Gastrocnemius medialis (tissue), 4 donors: ENCODE measurements at regions not wholly inside any gene's neighbourhood (a gene's known extent, or its start where the extent isn't known, plus 50 kb on each side); places are given as distances from the start of the nearest gene placed in this dataset.

Experiments used
- POLR2A ChIP-seq, 2 donors: fragments of 450-650 bp; IDR thresholded peaks; one replicate each; pipeline ENCODE4 v1.6.1; 2017; ENCODE audit warnings: antibody characterized with exemption in 2 of 2, mild to moderate bottlenecking in 2 of 2, moderate library complexity in 2 of 2
- TF ChIP-seq, protein P1 (sequence below), 5 experiments: fragments of 450-650 bp in 3 of 5; fragments of 200-600 bp in 2 of 5; sonication (generic) in 2 of 5; IDR thresholded peaks in 4 of 5; conservative IDR thresholded peaks in 1 of 5; 1 replicate in 4 of 5; 2 replicates in 1 of 5; pipeline ENCODE4 v1.5.1; 2016 to 2019; ENCODE audit warnings: antibody characterized with exemption in 5 of 5, mild to moderate bottlenecking in 3 of 5, moderate library complexity in 3 of 5

DNA sequence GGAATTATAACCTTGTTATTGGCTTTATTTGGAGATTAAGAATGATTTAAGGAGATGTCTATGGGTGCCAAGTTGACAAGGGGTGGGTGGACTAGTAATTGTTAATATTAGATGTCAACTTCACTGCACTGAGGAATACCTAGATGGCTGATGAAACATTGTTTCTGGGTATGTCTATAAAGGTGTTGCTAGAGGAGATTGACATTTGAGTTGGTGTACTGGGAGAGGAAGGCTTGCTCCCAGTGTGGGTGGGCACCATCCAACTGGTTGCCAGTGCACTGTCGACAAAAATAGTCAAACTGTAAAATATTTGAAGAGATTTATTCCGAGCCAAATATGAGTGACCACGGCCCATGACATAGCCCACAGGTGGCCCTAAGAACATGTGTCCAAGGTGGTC, 378.8 kb downstream of the NDFIP2 start:
- TF ChIP-seq, protein P1, sequence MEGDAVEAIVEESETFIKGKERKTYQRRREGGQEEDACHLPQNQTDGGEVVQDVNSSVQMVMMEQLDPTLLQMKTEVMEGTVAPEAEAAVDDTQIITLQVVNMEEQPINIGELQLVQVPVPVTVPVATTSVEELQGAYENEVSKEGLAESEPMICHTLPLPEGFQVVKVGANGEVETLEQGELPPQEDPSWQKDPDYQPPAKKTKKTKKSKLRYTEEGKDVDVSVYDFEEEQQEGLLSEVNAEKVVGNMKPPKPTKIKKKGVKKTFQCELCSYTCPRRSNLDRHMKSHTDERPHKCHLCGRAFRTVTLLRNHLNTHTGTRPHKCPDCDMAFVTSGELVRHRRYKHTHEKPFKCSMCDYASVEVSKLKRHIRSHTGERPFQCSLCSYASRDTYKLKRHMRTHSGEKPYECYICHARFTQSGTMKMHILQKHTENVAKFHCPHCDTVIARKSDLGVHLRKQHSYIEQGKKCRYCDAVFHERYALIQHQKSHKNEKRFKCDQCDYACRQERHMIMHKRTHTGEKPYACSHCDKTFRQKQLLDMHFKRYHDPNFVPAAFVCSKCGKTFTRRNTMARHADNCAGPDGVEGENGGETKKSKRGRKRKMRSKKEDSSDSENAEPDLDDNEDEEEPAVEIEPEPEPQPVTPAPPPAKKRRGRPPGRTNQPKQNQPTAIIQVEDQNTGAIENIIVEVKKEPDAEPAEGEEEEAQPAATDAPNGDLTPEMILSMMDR (IDR thresholded peaks at IDR 0.05 in 4 of 5, conservative IDR thresholded peaks at IDR 0.05 in 1 of 5) = no peak
- no peak for TF ChIP-seq POLR2A (IDR thresholded peaks at IDR 0.05)
